H1 (cell line): ENCODE measurements at regions not wholly inside any gene's neighbourhood (a gene's known extent, or its start where the extent isn't known, plus 50 kb on each side); places are given as distances from the start of the nearest gene placed in this dataset.

Experiments
- CTCF ChIA-PET: fragments of 300-600 bp; sonication (Branson Sonifier 250); formaldehyde crosslinking; loops from one replicate; lab custom pipeline; 2021; ENCODE audit not compliant: partially characterized antibody; lab: Charles Lee
- POLR2A ChIA-PET: fragments of 300-600 bp; sonication (Branson Sonifier 250); formaldehyde crosslinking; loops from one replicate; lab custom pipeline; 2021; ENCODE audit warnings: inconsistent platforms; ENCODE audit not compliant: partially characterized antibody; lab: Charles Lee
- DNase-seq, 2 experiments: peaks; one replicate each; pipeline versions ENCODE4 v3.0.0 to v3.0.0-alpha.2; 2010 to 2022; ENCODE audit warnings: low spot score in 2 of 2, low read depth in 1 of 2, mixed read lengths in 1 of 2
- FAIRE-seq: peaks from 2 replicates; lab custom pipeline; 2011; peaks lifted over from hg19 to GRCh38; lab: Jason Lieb, UNC
- H2AFZ ChIP-seq: 2 replicates; pipeline ENCODE4 v1.8.1; 2012; ENCODE audit warnings: low read length, inconsistent platforms
- H2AK5ac ChIP-seq: 2 replicates; pipeline ENCODE4 v1.6.1; 2013; ENCODE audit warnings: low read depth, low read length
- H2BK120ac ChIP-seq: replicated peaks from 2 replicates; pipeline ENCODE3; 2013; ENCODE audit warnings: low read depth, low read length, inconsistent platforms
- H2BK12ac ChIP-seq: 2 replicates; pipeline ENCODE4 v1.6.1; 2013; ENCODE audit warnings: low read depth, low read length
- H2BK15ac ChIP-seq: 2 replicates; pipeline ENCODE4 v1.6.1; 2013; ENCODE audit warnings: low read length
- H2BK20ac ChIP-seq: 2 replicates; pipeline ENCODE4 v1.6.1; 2013; ENCODE audit warnings: low read length
- H2BK5ac ChIP-seq: 2 replicates; pipeline ENCODE4 v1.6.1; 2013; ENCODE audit warnings: low read depth, low read length
- H3K14ac ChIP-seq: 2 replicates; pipeline ENCODE4 v1.6.1; 2013; ENCODE audit warnings: inconsistent platforms; ENCODE audit not compliant: insufficient read length
- H3K18ac ChIP-seq: 2 replicates; pipeline ENCODE4 v1.6.1; 2013; ENCODE audit warnings: low read length; ENCODE audit errors: extremely low read depth
- H3K23ac ChIP-seq: 2 replicates; pipeline ENCODE4 v1.6.1; 2013; ENCODE audit warnings: inconsistent platforms; ENCODE audit not compliant: insufficient read length
- H3K23me2 ChIP-seq: 2 replicates; pipeline ENCODE4 v1.6.1; 2013; ENCODE audit warnings: low read depth, low read length
- H3K27ac ChIP-seq: 2 replicates; pipeline ENCODE4 v1.6.1; 2011; ENCODE audit warnings: low read depth, low read length, inconsistent platforms
- H3K27me3 ChIP-seq, 4 experiments: replicated peaks in 1 of 4; 1 replicate in 1 of 4; 2 replicates in 3 of 4; pipeline versions ENCODE4 v1.6.1 to v1.8.1; 2011 to 2013; ENCODE audit warnings: low read length in 3 of 4, mild to moderate bottlenecking in 3 of 4, inconsistent platforms in 2 of 4, mixed read lengths in 2 of 4, moderate library complexity in 1 of 4; ENCODE audit not compliant: control insufficient read depth in 3 of 4, insufficient read depth in 3 of 4; ENCODE audit errors: extremely low read depth in 1 of 4
- H3K36me3 ChIP-seq, 4 experiments: 2 replicates each; pipeline versions ENCODE4 v1.6.1 to v1.8.1; 2011 to 2013; ENCODE audit warnings: mild to moderate bottlenecking in 4 of 4, low read length in 3 of 4, moderate library complexity in 2 of 4, control low read depth in 1 of 4, inconsistent platforms in 1 of 4; ENCODE audit not compliant: insufficient read depth in 4 of 4, control insufficient read depth in 2 of 4
- H3K4ac ChIP-seq: replicated peaks from 2 replicates; pipeline ENCODE3; 2013; ENCODE audit warnings: low read length, low read depth, mixed read lengths, inconsistent platforms; ENCODE audit not compliant: insufficient read length
- H3K4me1 ChIP-seq, 4 experiments: replicated peaks in 1 of 4; 1 replicate in 1 of 4; 2 replicates in 3 of 4; pipeline versions ENCODE4 v1.6.1 to v1.8.1; 2011 to 2013; ENCODE audit warnings: low read length in 3 of 4, inconsistent platforms in 2 of 4, mixed read lengths in 1 of 4; ENCODE audit not compliant: insufficient read depth in 4 of 4, control insufficient read depth in 3 of 4
- H3K4me2 ChIP-seq, 2 experiments: 2 replicates each; pipeline versions ENCODE4 v1.6.1 to v1.8.1; 2011 to 2013; ENCODE audit warnings: low read depth in 2 of 2, low read length in 2 of 2, control low read depth in 1 of 2, inconsistent platforms in 1 of 2, mild to moderate bottlenecking in 1 of 2; ENCODE audit not compliant: insufficient read depth in 1 of 2
- H3K4me3 ChIP-seq, 4 experiments: fragments of 200-600, 300-600 bp in 1 of 4; sonication (generic), shearing (Covaris generic), sonication (Bioruptor Twin) in 1 of 4; 2 replicates each; pipeline versions ENCODE4 v1.5.1 to v1.8.1; 2011 to 2016; ENCODE audit warnings: low read length in 4 of 4, low read depth in 3 of 4, control low read depth in 2 of 4, inconsistent platforms in 2 of 4, mild to moderate bottlenecking in 2 of 4, mixed read lengths in 1 of 4, moderate library complexity in 1 of 4; ENCODE audit not compliant: insufficient read depth in 2 of 4; ENCODE audit errors: extremely low read depth in 1 of 4
- H3K56ac ChIP-seq: replicated peaks from 2 replicates; pipeline ENCODE3; 2013; ENCODE audit warnings: low read depth, mild to moderate bottlenecking, mixed read lengths, low read length, inconsistent platforms; ENCODE audit not compliant: insufficient read length
- H3K79me1 ChIP-seq: 2 replicates; pipeline ENCODE4 v1.6.1; 2013; ENCODE audit warnings: low read depth, low read length, control low read depth
- H3K79me2 ChIP-seq, 2 experiments: 2 replicates each; pipeline versions ENCODE4 v1.6.1 to v1.8.1; 2012 to 2013; ENCODE audit warnings: low read length in 2 of 2, mild to moderate bottlenecking in 2 of 2, inconsistent platforms in 1 of 2; ENCODE audit not compliant: insufficient read depth in 2 of 2, control insufficient read depth in 1 of 2
- H3K9ac ChIP-seq, 4 experiments: replicated peaks in 1 of 4; 1 replicate in 1 of 4; 2 replicates in 3 of 4; pipeline versions ENCODE4 v1.6.1 to v1.8.1; 2011 to 2013; ENCODE audit warnings: low read depth in 3 of 4, low read length in 3 of 4, control low read depth in 2 of 4, mild to moderate bottlenecking in 2 of 4, moderate library complexity in 2 of 4, inconsistent platforms in 1 of 4; ENCODE audit errors: extremely low read depth in 1 of 4
- H3K9me3 ChIP-seq, 2 experiments: 2 replicates each; pipeline versions ENCODE4 v1.6.1 to v1.8.1; 2012 to 2013; ENCODE audit warnings: mild to moderate bottlenecking in 2 of 2, moderate library complexity in 2 of 2, control low read depth in 1 of 2, inconsistent platforms in 1 of 2, low read depth in 1 of 2, low read length in 1 of 2, mixed read lengths in 1 of 2; ENCODE audit not compliant: insufficient read depth in 2 of 2
- H4K20me1 ChIP-seq, 2 experiments: replicated peaks in 1 of 2; 2 replicates each; pipeline versions ENCODE3 to v1.8.1; 2011 to 2013; ENCODE audit warnings: inconsistent platforms in 2 of 2, low read length in 2 of 2, mild to moderate bottlenecking in 1 of 2; ENCODE audit not compliant: insufficient read depth in 2 of 2, control insufficient read depth in 1 of 2
- H4K5ac ChIP-seq: 2 replicates; pipeline ENCODE4 v1.6.1; 2013; ENCODE audit warnings: low read length, low read depth, mixed read lengths, inconsistent platforms; ENCODE audit not compliant: insufficient read length
- H4K8ac ChIP-seq: 2 replicates; pipeline ENCODE4 v1.8.0; 2013; ENCODE audit warnings: mild to moderate bottlenecking, moderate library complexity, low read length, inconsistent platforms; ENCODE audit not compliant: insufficient read depth; ENCODE audit errors: extremely low read depth
- H4K91ac ChIP-seq: replicated peaks from 2 replicates; pipeline ENCODE3; 2013; ENCODE audit warnings: low read length, mixed read lengths, inconsistent platforms; ENCODE audit not compliant: insufficient read length
- BCL11A ChIP-seq, 2 experiments: IDR thresholded peaks; one replicate each; pipeline ENCODE4 v1.6.1; 2011; ENCODE audit warnings: low read depth in 2 of 2, low read length in 2 of 2, mild to moderate bottlenecking in 2 of 2
- CHD1 ChIP-seq: IDR thresholded peaks from 2 replicates; pipeline ENCODE4 v1.6.1; 2012; ENCODE audit warnings: low read depth, low read length, improper control_type of control experiment
- EP300 ChIP-seq, 2 experiments: IDR thresholded peaks; 1 replicate in 1 of 2; 2 replicates in 1 of 2; pipeline ENCODE4 v1.6.1; 2011 to 2012; ENCODE audit warnings: low read depth in 2 of 2, low read length in 2 of 2, mild to moderate bottlenecking in 2 of 2, borderline replicate concordance in 1 of 2, inconsistent platforms in 1 of 2, moderate library complexity in 1 of 2
- EZH2 ChIP-seq: fragments of 200-600 bp; sonication (generic); IDR thresholded peaks from 2 replicates; pipeline ENCODE4 v1.7.1; 2012; ENCODE audit warnings: low read depth, mild to moderate bottlenecking, moderate library complexity, low read length, inconsistent platforms; ENCODE audit not compliant: severe bottlenecking
- GTF2F1 ChIP-seq: IDR thresholded peaks from 2 replicates; pipeline ENCODE4 v1.6.1; 2012; ENCODE audit warnings: low read depth, low read length, improper control_type of control experiment, borderline replicate concordance
- JUN ChIP-seq: IDR thresholded peaks from 2 replicates; pipeline ENCODE4 v1.6.1; 2011; ENCODE audit warnings: low read depth, mild to moderate bottlenecking, improper control_type of control experiment, low read length
- MAX ChIP-seq: IDR thresholded peaks from 2 replicates; pipeline ENCODE4 v1.6.1; 2012; ENCODE audit warnings: inconsistent platforms
- SIN3A ChIP-seq, 2 experiments: IDR thresholded peaks in 1 of 2; conservative IDR thresholded peaks in 1 of 2; 2 replicates each; pipeline ENCODE4 v1.6.1; 2011 to 2012; ENCODE audit warnings: low read length in 2 of 2, improper control_type of control experiment in 1 of 2, low read depth in 1 of 2, mild to moderate bottlenecking in 1 of 2
- TCF12 ChIP-seq: IDR thresholded peaks from 2 replicates; pipeline ENCODE4 v1.6.1; 2011; ENCODE audit warnings: low read depth, mild to moderate bottlenecking, low read length
- TEAD4 ChIP-seq: IDR thresholded peaks from 2 replicates; pipeline ENCODE4 v1.6.1; 2012; ENCODE audit warnings: low read depth, low read length, inconsistent platforms, mixed read lengths
- WGBS, 2 experiments: shearing (Covaris generic) in 1 of 2; methylation state at CpG; one replicate each; pipeline versions ENCODE4 v1.1.6 to v1.1.7; 2013 to 2015; ENCODE audit warnings: low lambda C conversion rate in 2 of 2, mixed read lengths in 2 of 2, inconsistent platforms in 1 of 2, low coverage in 1 of 2, missing lambda C conversion rate in 1 of 2; ENCODE audit not compliant: insufficient replicate concordance in 2 of 2, insufficient coverage in 1 of 2, insufficient read length in 1 of 2; ENCODE audit errors: extremely low coverage in 1 of 2, missing lambda C conversion rate in 1 of 2; 5-methylcytosine and 5-hydroxymethylcytosine counted together

- peak overlapping the region; percentile 97; the same call in 1 of the 2 replicates for H2BK12ac ChIP-seq
- H3K56ac ChIP-seq = no peak overlapping the region
- H3K9ac ChIP-seq = no peak overlapping the region
- H3K4me1 ChIP-seq = peaks cover 1 to 9% (median 7%) of the 10 kb centered on the region in 4 experiments; a peak in 5 of 7 replicates
- no peak overlapping the region for H3K18ac ChIP-seq
- H2BK120ac ChIP-seq = peak overlapping the region; percentile 95
- H2BK5ac ChIP-seq = peak overlapping the region; percentile 29
- 71% methylated on average over 5 of the region's 5 CpGs; no CpG with 5 or more reads in 1 of the 2 experiments for WGBS, 2 experiments
- H3K27me3 ChIP-seq = no peaks in the 10 kb centered on the region
- DNase-seq = peak in 1 of 2 experiments; percentile 50
- no peak overlapping the region for H3K23ac ChIP-seq
- no peak overlapping the region for H2BK15ac ChIP-seq
- no peaks in the 10 kb centered on the region for H3K79me1 ChIP-seq
- H4K91ac ChIP-seq = no peak overlapping the region
- no peaks in the 10 kb centered on the region for H3K23me2 ChIP-seq
- ChIA-PET CTCF (interaction anchor here (1.2 kb wide), 1 partner anchor 23 kb away, joined by 3 read pairs; no protein-coding TSS in a partner anchor), POLR2A (interaction anchor here (0.9 kb wide), 1 partner anchor 8 kb away, joined by 3 read pairs; no protein-coding TSS in a partner anchor)
- H3K36me3 ChIP-seq = peaks cover 0 to 2% (median 0%) of the 10 kb centered on the region in 4 experiments; a peak in 1 of 8 replicates
- FAIRE-seq = peak; percentile 73
- H2AK5ac ChIP-seq = peak overlapping the region; percentile 67; the same call in 1 of the 2 replicates
- H2AFZ ChIP-seq = no peak overlapping the region
- H2BK20ac ChIP-seq = peak overlapping the region; percentile 57; the same call in 1 of the 2 replicates
- H4K5ac ChIP-seq = no peak overlapping the region
- H3K4me2 ChIP-seq = no peak overlapping the region
- no peak overlapping the region for H3K14ac ChIP-seq
- no peaks in the 10 kb centered on the region for H3K9me3 ChIP-seq
- peak overlapping the region in 1 of 4 experiments; percentile 17; a peak in 1 of 8 replicates for H3K4me3 ChIP-seq
- no peak overlapping the region for H4K8ac ChIP-seq
- no peaks in the 10 kb centered on the region for H3K79me2 ChIP-seq
- peak overlapping the region; percentile 43; the same call in 1 of the 2 replicates for H3K27ac ChIP-seq
- H3K4ac ChIP-seq = no peak overlapping the region
- no peaks in the 10 kb centered on the region for H4K20me1 ChIP-seq
- TF ChIP-seq SIN3A (conservative IDR thresholded peaks at IDR 0.05 in 1 of 2, IDR thresholded peaks at IDR 0.05 in 1 of 2; ENCODE audit: low read depth in 1 of 2, low read length in 2 of 2) (0 out of 4 replicates have a peak, but pooled peaks of 1 of the 2 experiments have one; percentile 23), JUN (0 out of 2 replicates have a peak, but pooled peaks have one; percentile 37), GTF2F1 (no peak), TCF12 (0 out of 2 replicates have a peak, but pooled peaks have one; percentile 39), TEAD4 (peak; percentile 98), BCL11A (IDR thresholded peaks at IDR 0.05; ENCODE audit: low read depth in 2 of 2, low read length in 2 of 2) (peak in 1 of 2 experiments; percentile 82), CHD1 (no peak), EP300 (IDR thresholded peaks at IDR 0.05; ENCODE audit: borderline replicate concordance in 1 of 2, low read depth in 2 of 2, low read length in 2 of 2) (peak in 1 of 2 experiments; percentile 56; a peak in 1 of 3 replicates), MAX (0 out of 2 replicates have a peak, but pooled peaks have one; percentile 11), EZH2 (no peak)
These were observed 512.1 kb downstream of the IRS2 start for GRCh38 chr13:109274188-109274821.
